BLaER1 treated with 17β-estradiol and CSF1 and Interleukin-3, amounts not matched to agents 10 nM and 100 nM (cell line): ENCODE measurements at regions not wholly inside any gene's neighbourhood (a gene's known extent, or its start where the extent isn't known, plus 50 kb on each side); places are given as distances from the start of the nearest gene placed in this dataset.

ENCODE experiments used
- H3K27ac ChIP-seq, 11 experiments: shearing (Covaris generic); formaldehyde crosslinking; 2 replicates each; pipeline ENCODE4 v1.8.1; 2022
- H3K27me3 ChIP-seq, 11 experiments: shearing (Covaris generic); formaldehyde crosslinking; 2 replicates each; pipeline ENCODE4 v1.8.1; 2022
- H3K36me3 ChIP-seq, 11 experiments: shearing (Covaris generic); formaldehyde crosslinking; 2 replicates each; pipeline ENCODE4 v1.8.1; 2022
- H3K4me1 ChIP-seq, 10 experiments: shearing (Covaris generic); formaldehyde crosslinking; 2 replicates each; pipeline ENCODE4 v1.8.1; 2022
- H3K4me2 ChIP-seq, 11 experiments: shearing (Covaris generic); formaldehyde crosslinking; 2 replicates each; pipeline ENCODE4 v1.8.1; 2022
- H3K4me3 ChIP-seq, 10 experiments: shearing (Covaris generic); formaldehyde crosslinking; 2 replicates each; pipeline ENCODE4 v1.8.1; 2022
- H3K9ac ChIP-seq, 11 experiments: shearing (Covaris generic); formaldehyde crosslinking; 2 replicates each; pipeline ENCODE4 v1.8.1; 2022
- H3K9me3 ChIP-seq, 11 experiments: shearing (Covaris generic); formaldehyde crosslinking; replicated peaks in 1 of 11; 2 replicates each; pipeline ENCODE4 v1.8.1; 2022
- H4K20me1 ChIP-seq, 11 experiments: shearing (Covaris generic); formaldehyde crosslinking; 2 replicates each; pipeline ENCODE4 v1.8.1; 2022
- Cebpa-rat ChIP-seq, 11 experiments: shearing (Covaris generic); IDR thresholded peaks; 2 replicates each; pipeline ENCODE4 v1.8.1; 2022

DNA sequence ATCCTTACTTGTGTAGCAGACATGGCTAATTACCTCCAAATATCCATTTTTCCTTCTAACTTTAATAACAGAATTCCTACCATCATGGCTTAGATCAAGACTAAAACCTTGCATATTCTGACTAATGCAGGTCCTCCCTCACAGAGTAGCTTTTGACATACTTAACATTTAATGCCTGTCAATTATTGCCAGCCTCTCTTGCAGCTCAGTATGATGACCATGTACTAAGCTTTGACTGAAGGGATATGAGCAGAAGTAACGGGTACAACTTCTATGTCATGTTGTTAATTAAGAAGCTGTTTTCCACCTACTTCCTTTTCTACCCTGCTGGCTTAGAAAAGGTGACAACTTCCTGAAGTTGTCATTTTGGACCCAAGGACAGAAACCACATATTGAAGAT lies 533.4 kb downstream of the PSAT1 start:
- H3K27me3 ChIP-seq: no peaks in the 10 kb centered on the region
- no peak overlapping the region for H3K4me2 ChIP-seq
- H3K9me3 ChIP-seq: no peaks in the 10 kb centered on the region; a peak in 1 of 22 replicates
- H3K4me3 ChIP-seq: no peak overlapping the region
- no peaks in the 10 kb centered on the region for H4K20me1 ChIP-seq
- H3K9ac ChIP-seq: no peak overlapping the region
- no peaks in the 10 kb centered on the region for H3K36me3 ChIP-seq
- H3K27ac ChIP-seq: no peak overlapping the region
- H3K4me1 ChIP-seq: no peaks in the 10 kb centered on the region
- TF ChIP-seq Cebpa-rat (IDR thresholded peaks at IDR 0.05): no peak

DNA sequence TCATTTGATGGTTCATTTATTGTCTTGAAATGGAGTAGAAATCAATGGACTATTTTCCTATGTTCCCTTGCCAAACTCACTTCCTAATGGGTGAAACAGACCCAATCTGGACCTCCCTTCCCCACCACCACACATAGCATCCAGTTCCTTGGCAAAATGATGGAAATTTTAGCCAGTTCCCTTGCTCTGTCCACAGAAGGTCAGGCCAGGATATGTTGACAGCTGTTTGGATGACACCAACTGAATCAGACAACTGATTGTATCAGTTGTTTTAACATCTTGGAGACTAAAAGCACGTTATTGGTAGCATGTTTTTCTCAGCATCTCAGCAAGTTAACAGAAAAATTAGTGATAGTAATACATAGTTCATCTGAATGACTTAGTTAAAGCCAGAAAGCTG lies 534.8 kb downstream of the PSAT1 start:
- Histone ChIP-seq H3K9ac (no peak overlapping the region), H3K4me2 (no peak overlapping the region), H3K4me1 (no peaks in the 10 kb centered on the region; a peak in 1 of 20 replicates), H3K9me3 (no peaks in the 10 kb centered on the region; a peak in 1 of 22 replicates), H3K27ac (no peak overlapping the region), H4K20me1 (no peaks in the 10 kb centered on the region), H3K4me3 (no peak overlapping the region), H3K36me3 (no peaks in the 10 kb centered on the region), H3K27me3 (no peaks in the 10 kb centered on the region)
- no peak for TF ChIP-seq Cebpa-rat (IDR thresholded peaks at IDR 0.05)

DNA sequence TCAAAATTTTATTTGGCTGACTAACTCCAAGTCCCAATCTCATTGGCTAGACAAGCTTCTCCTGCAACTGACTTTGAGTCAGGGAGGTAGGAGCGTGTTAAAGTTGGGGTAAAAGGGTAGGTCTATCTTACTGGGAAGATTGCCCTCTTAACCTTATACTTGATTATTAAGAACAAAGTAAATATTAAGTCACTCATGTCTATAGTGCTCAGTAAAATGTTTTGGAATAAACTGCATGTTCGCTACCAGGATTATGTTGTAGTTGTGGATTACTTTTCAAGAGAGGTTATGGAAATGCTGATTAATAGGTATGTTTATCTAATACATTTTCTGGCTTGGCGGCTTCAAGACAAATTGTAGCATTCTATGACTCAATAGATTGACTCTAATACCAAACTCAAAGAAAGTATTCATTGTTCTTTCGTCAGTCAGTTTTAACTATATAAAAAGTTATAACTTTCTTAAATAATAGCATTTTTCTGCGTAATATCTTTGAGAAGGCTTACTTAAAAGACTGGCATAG lies 539.1 kb downstream of the PSAT1 start:
- TF ChIP-seq Cebpa-rat (IDR thresholded peaks at IDR 0.05): no peak
- H3K9ac ChIP-seq: no peak overlapping the region
- H4K20me1 ChIP-seq: no peaks in the 10 kb centered on the region
- H3K9me3 ChIP-seq: no peaks in the 10 kb centered on the region; a peak in 1 of 22 replicates
- H3K27ac ChIP-seq: no peak overlapping the region
- no peak overlapping the region for H3K4me2 ChIP-seq
- no peaks in the 10 kb centered on the region for H3K36me3 ChIP-seq
- no peaks in the 10 kb centered on the region for H3K27me3 ChIP-seq
- H3K4me3 ChIP-seq: no peak overlapping the region
- H3K4me1 ChIP-seq: no peaks in the 10 kb centered on the region; a peak in 1 of 20 replicates

DNA sequence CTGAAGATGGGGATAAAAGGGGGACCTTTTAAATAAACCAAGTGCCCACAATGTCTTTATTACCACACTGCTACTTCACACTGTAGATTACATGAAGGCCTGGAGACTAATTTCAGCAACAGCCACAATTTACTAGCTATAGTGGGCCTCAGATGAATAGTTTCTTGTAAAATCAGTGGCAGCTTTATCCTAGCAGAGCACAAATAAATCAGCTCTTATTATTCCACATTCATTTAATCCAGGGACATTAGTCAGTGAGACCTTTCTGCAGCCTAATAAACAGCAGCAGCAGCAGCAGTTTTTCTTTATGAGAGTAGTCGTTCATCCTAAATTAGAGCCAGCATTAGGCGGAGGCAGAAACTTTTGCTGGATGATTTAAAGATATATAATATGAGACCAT lies 542.3 kb downstream of the PSAT1 start:
- H3K4me1 ChIP-seq: no peaks in the 10 kb centered on the region; a peak in 1 of 20 replicates
- no peak for TF ChIP-seq Cebpa-rat (IDR thresholded peaks at IDR 0.05)
- H3K4me2 ChIP-seq: no peak overlapping the region
- H3K27me3 ChIP-seq: no peaks in the 10 kb centered on the region
- no peak overlapping the region for H3K27ac ChIP-seq
- no peaks in the 10 kb centered on the region for H3K36me3 ChIP-seq
- H3K4me3 ChIP-seq: no peak overlapping the region
- H4K20me1 ChIP-seq: no peaks in the 10 kb centered on the region
- H3K9ac ChIP-seq: no peak overlapping the region
- H3K9me3 ChIP-seq: peaks cover 13 to 14% (median 13%) of the 10 kb centered on the region in 11 experiments

DNA sequence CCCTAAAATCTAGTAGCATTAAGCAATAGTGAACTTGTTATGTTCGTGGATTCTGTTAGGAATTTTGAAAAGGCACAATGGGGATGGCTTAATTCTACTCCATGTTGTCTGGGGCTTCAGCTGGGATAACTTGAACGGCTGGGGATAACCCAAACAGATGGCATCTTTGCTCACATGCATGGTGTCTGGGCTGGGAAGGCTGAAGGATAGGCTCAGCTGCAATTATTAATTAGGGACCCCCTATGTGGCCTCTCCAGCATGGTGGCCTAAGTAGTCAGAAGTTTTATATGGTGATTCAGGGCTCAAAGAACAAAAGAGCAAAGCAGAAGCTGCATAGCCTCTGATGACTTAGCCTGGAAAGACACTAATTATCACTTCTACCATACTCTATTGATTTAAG lies 551.1 kb downstream of the PSAT1 start:
- TF ChIP-seq Cebpa-rat (IDR thresholded peaks at IDR 0.05): no peak
- H3K9me3 ChIP-seq: peaks cover 12 to 21% (median 15%) of the 10 kb centered on the region in 11 experiments
- no peak overlapping the region for H3K4me2 ChIP-seq
- H3K4me1 ChIP-seq: no peaks in the 10 kb centered on the region
- no peak overlapping the region for H3K27ac ChIP-seq
- H3K36me3 ChIP-seq: no peaks in the 10 kb centered on the region
- H3K27me3 ChIP-seq: no peaks in the 10 kb centered on the region
- H4K20me1 ChIP-seq: no peaks in the 10 kb centered on the region
- H3K9ac ChIP-seq: no peak overlapping the region
- H3K4me3 ChIP-seq: no peak overlapping the region

DNA sequence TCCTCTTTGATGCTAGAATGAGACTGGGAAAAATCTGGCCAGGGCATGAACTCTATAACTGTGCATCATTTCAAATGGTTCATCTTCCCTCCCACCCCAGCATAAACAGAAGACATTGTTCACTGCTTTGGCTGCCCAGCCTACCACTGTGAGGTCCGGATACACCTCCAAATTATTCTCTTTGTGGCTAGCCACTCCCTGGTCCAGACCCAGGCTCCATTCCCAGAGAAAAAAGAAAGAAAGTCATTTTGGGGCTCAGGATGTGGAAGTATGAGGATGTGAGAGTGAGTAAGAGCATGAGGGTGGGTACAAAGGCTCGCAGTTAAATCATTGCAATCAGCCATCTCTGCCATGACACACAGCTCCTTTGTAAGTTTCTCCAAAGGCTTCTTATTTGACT lies 559.2 kb downstream of the PSAT1 start:
- Histone ChIP-seq H3K4me3 (no peak overlapping the region), H3K9me3 (no peaks in the 10 kb centered on the region), H3K4me1 (no peaks in the 10 kb centered on the region), H3K36me3 (no peaks in the 10 kb centered on the region), H4K20me1 (no peaks in the 10 kb centered on the region), H3K27me3 (no peaks in the 10 kb centered on the region), H3K27ac (no peak overlapping the region), H3K9ac (no peak overlapping the region), H3K4me2 (no peak overlapping the region)
- TF ChIP-seq Cebpa-rat (IDR thresholded peaks at IDR 0.05): no peak

DNA sequence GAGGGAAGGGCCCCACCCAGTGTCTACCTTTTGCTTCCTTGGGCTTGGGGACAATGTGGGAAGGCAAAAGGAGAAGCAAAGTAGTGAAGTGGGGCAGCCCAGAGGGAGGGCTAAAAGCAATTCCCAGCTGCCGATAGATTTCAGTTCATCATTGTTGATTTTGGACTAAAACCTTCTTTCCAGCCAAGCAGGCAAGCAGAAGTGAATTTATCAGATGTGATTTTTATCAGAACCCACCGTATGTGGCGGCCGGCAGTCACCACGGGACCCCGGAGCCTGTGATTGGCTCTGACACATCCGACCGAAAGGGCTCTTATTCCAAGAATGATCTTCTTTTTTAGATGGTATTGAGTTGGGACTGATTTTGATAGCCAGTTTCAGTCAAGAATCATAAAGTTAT lies 559.9 kb downstream of the PSAT1 start:
- Histone ChIP-seq H3K4me2 (no peak overlapping the region), H3K9me3 (no peaks in the 10 kb centered on the region), H4K20me1 (no peaks in the 10 kb centered on the region), H3K36me3 (no peaks in the 10 kb centered on the region), H3K27ac (no peak overlapping the region), H3K4me3 (no peak overlapping the region), H3K4me1 (no peaks in the 10 kb centered on the region), H3K9ac (no peak overlapping the region), H3K27me3 (no peaks in the 10 kb centered on the region)
- TF ChIP-seq Cebpa-rat (IDR thresholded peaks at IDR 0.05): no peak

DNA sequence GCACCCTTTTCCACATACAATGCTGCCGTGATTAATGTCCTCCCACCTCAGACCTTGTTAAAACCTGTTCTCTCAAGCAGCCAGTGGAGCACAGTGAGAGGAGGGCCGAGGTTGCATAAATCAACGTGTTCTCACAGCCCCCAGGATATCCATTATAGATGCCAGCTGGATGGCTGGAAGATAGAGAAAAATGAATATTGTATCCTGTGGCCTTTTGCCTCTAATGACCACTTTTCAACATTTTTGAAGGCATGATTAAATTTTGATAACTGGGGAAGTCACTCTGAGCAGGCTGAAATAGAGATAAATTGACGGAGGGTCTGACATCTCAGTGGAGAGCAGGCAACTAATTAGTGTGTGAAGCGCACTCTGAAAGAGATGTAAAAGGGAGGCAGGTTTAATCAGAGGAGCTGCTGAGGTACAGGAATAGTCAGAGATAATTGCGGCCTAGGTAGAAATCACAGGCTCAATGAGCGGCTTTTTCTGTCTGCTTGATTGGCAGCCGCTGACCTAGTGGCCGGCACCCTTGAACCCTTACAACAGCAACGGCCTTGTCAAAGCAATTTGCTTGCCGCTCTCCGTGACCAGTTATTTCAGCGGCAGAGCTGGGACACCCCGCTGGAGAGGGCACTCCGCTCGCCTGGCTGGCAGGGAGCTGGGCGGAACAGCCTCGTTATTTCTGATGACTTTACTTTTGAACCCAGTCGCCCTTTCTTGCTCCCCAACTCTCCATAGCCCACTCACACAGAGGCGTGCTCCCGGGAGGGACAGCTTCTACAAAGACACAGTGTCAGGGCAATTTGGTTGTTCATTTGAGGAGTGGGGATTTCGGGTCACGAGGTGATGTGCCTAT lies 560.7 kb downstream of the PSAT1 start:
- no peaks in the 10 kb centered on the region for H3K27me3 ChIP-seq
- no peak overlapping the region for H3K4me3 ChIP-seq
- no peak for TF ChIP-seq Cebpa-rat (IDR thresholded peaks at IDR 0.05)
- no peak overlapping the region for H3K27ac ChIP-seq
- H3K9me3 ChIP-seq: no peaks in the 10 kb centered on the region
- no peaks in the 10 kb centered on the region for H4K20me1 ChIP-seq
- no peaks in the 10 kb centered on the region for H3K4me1 ChIP-seq
- H3K4me2 ChIP-seq: no peak overlapping the region
- no peaks in the 10 kb centered on the region for H3K36me3 ChIP-seq
- H3K9ac ChIP-seq: no peak overlapping the region

DNA sequence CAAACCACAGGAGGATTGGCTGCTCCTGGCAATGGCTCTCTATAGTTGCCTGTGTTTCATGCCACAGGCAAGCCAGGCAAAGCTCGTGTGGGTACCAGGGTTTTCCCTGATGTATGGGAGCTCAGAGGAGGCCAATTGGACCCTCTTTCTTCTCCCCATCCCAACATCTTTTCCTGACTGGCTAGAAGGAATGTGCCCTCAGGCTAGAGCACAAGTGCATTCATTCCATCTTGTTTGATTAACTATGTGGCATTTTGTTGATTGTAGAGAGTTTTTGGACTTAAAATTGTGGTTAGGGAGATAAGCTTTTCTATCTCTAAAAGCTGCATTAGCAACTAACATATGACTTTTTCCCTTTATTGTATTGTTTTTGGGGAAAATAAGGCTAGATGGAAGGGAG lies 561.3 kb downstream of the PSAT1 start:
- Histone ChIP-seq H3K27me3 (no peaks in the 10 kb centered on the region), H3K4me1 (no peaks in the 10 kb centered on the region), H3K4me3 (no peak overlapping the region), H3K4me2 (no peak overlapping the region), H4K20me1 (no peaks in the 10 kb centered on the region), H3K27ac (no peak overlapping the region), H3K9ac (no peak overlapping the region), H3K9me3 (no peaks in the 10 kb centered on the region), H3K36me3 (no peaks in the 10 kb centered on the region)
- no peak for TF ChIP-seq Cebpa-rat (IDR thresholded peaks at IDR 0.05)
